GM21717 (cell line): ENCODE measurements at regions not wholly inside any gene's neighbourhood (a gene's known extent, or its start where the extent isn't known, plus 50 kb on each side); places are given as distances from the start of the nearest gene placed in this dataset.

ENCODE experiments used
- ATAC-seq: cut with Tn5 transposase; IDR thresholded peaks from one replicate; pipeline ENCODE4 v1.9.1; 2021; ENCODE audit warnings: mild to moderate bottlenecking, moderate library complexity; ENCODE audit not compliant: unreplicated experiment

- ATAC-seq: no peak
Observed at GRCh38 chr2:34373586-34374233, 774.6 kb upstream of the FAM98A start.

GRCh38 chr2:34372967-34373366 is 773.9 kb upstream of the FAM98A start:
- no peak for ATAC-seq

GRCh38 chr2:34371711-34372110 is 772.6 kb upstream of the FAM98A start:
- no peak for ATAC-seq

GRCh38 chr2:34368304-34368703 is 769.2 kb upstream of the FAM98A start:
- ATAC-seq: no peak

GRCh38 chr2:34365932-34366331 is 766.8 kb upstream of the FAM98A start:
- ATAC-seq: no peak

GRCh38 chr2:34365512-34365911 is 766.4 kb upstream of the FAM98A start:
- ATAC-seq: no peak

GRCh38 chr2:34353509-34354113 is 754.5 kb upstream of the FAM98A start:
- no peak for ATAC-seq

GRCh38 chr2:34349527-34349926 is 750.4 kb upstream of the FAM98A start:
- ATAC-seq: no peak

GRCh38 chr2:34345030-34345429 is 745.9 kb upstream of the FAM98A start:
- ATAC-seq: no peak

GRCh38 chr2:34340307-34340706 is 741.2 kb upstream of the FAM98A start:
- ATAC-seq: peak; percentile 67

GRCh38 chr2:34337735-34338134 is 738.6 kb upstream of the FAM98A start:
- ATAC-seq: no peak

GRCh38 chr2:34332813-34333212 is 733.7 kb upstream of the FAM98A start:
- ATAC-seq: no peak

GRCh38 chr2:34320056-34320455 is 721.0 kb upstream of the FAM98A start:
- no peak for ATAC-seq

GRCh38 chr2:34317797-34318196 is 718.7 kb upstream of the FAM98A start:
- ATAC-seq: no peak

- no peak for ATAC-seq
Observed at GRCh38 chr2:34316788-34317187, 717.7 kb upstream of the FAM98A start.

- ATAC-seq: no peak
Observed at GRCh38 chr2:34311816-34312215, 712.7 kb upstream of the FAM98A start.

- no peak for ATAC-seq
Observed at GRCh38 chr2:34308140-34308539, 709.0 kb upstream of the FAM98A start.

GRCh38 chr2:34307636-34308035 is 708.5 kb upstream of the FAM98A start:
- no peak for ATAC-seq

- no peak for ATAC-seq
Observed at GRCh38 chr2:34306745-34307144, 707.6 kb upstream of the FAM98A start.

GRCh38 chr2:34305587-34305986 is 706.5 kb upstream of the FAM98A start:
- no peak for ATAC-seq

GRCh38 chr2:34294961-34295360 is 695.9 kb upstream of the FAM98A start:
- ATAC-seq: no peak

GRCh38 chr2:34291076-34291475 is 692.0 kb upstream of the FAM98A start:
- ATAC-seq: peak; percentile 89

GRCh38 chr2:34288016-34288415 is 688.9 kb upstream of the FAM98A start:
- ATAC-seq: no peak
